Esophagus muscularis mucosa (tissue), 4 donors: ENCODE measurements at regions not wholly inside any gene's neighbourhood (a gene's known extent, or its start where the extent isn't known, plus 50 kb on each side); places are given as distances from the start of the nearest gene placed in this dataset.

ENCODE experiments used
- DNase-seq: peaks from one replicate; pipeline ENCODE4 v3.0.0-alpha.2; 2017; ENCODE audit errors: extremely low spot score
- H3K27ac ChIP-seq, 4 donors: fragments of 200-600 bp; sonication (generic); replicated peaks in 1 of 4; 1 replicate in 3 of 4; 2 replicates in 1 of 4; pipeline ENCODE4 v1.5.1; 2016 to 2019; ENCODE audit warnings: mild to moderate bottlenecking in 1 of 4
- H3K27me3 ChIP-seq, 4 donors: fragments of 200-600 bp; sonication (generic); one replicate each; pipeline versions ENCODE4 v1.5.1 to v1.6.0; 2016 to 2019
- H3K36me3 ChIP-seq, 4 donors: fragments of 200-600 bp; sonication (generic); one replicate each; pipeline ENCODE4 v1.5.1; 2016 to 2019
- H3K4me1 ChIP-seq, 4 donors: fragments of 200-600 bp; sonication (generic); one replicate each; pipeline ENCODE4 v1.5.1; 2016 to 2019
- H3K4me3 ChIP-seq, 4 donors: fragments of 200-600 bp; sonication (generic); 1 replicate in 2 of 4; 2 replicates in 2 of 4; pipeline ENCODE4 v1.5.1; 2016 to 2019; ENCODE audit warnings: mild to moderate bottlenecking in 4 of 4, moderate library complexity in 1 of 4
- H3K9me3 ChIP-seq, 4 donors: fragments of 200-600 bp; sonication (generic); 1 replicate in 3 of 4; 2 replicates in 1 of 4; pipeline ENCODE4 v1.5.1; 2016 to 2019
- EP300 ChIP-seq: sonication (generic); formaldehyde crosslinking; IDR thresholded peaks from one replicate; pipeline ENCODE4 v1.6.1; 2017; ENCODE audit warnings: antibody characterized with exemption
- POLR2A ChIP-seq: fragments of 450-650 bp; IDR thresholded peaks from one replicate; pipeline ENCODE4 v1.6.1; 2017; ENCODE audit warnings: antibody characterized with exemption, moderate library complexity, mild to moderate bottlenecking, low read depth
- POLR2AphosphoS5 ChIP-seq, 2 donors: sonication (generic); formaldehyde crosslinking; IDR thresholded peaks; one replicate each; pipeline ENCODE4 v1.6.1; 2017; ENCODE audit warnings: antibody characterized with exemption in 2 of 2
- WGBS: methylation state at CpG from one replicate; pipeline ENCODE4 v1.1.5; 2018; 5-methylcytosine and 5-hydroxymethylcytosine counted together
- intact Hi-C: fragments of 100-400 bp; cut with DNase I; formaldehyde crosslinking; loops from one replicate; pipeline ENCODE4 v1.15.1; 2023
- TF ChIP-seq, protein P1 (sequence below), 3 experiments: fragments of 200-600 bp in 2 of 3; fragments of 450-650 bp in 1 of 3; sonication (generic) in 2 of 3; IDR thresholded peaks; one replicate each; pipeline ENCODE4 v1.5.1; 2017 to 2019; ENCODE audit warnings: antibody characterized with exemption in 3 of 3, mild to moderate bottlenecking in 2 of 3, moderate library complexity in 1 of 3

DNA sequence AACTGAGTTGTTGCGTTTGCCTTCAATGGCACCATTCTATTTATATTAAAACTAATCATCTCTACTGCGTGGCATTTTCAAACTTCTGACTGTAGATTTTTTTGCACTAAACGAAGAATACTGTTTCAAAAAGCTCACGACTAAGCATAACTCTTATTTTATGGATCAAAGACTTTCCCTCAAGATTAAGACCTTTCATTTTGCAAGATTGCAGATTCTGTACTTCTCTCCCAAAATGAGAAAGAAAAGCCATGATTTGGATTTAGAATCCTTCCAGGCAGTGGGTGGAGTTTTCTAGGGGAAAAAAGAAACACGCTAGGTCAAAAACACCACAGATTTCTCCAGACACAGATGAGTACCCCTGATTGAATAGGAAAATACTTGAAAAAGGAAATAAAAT lies 617.2 kb upstream of the NR2F2 start:
- no peak for DNase-seq
- intact Hi-C loops = no loop called here
- Histone ChIP-seq H3K4me1 (peaks cover 1 to 27% (median 21%) of the 10 kb centered on the region in 4 donors), H3K27me3 (no peaks in the 10 kb centered on the region), H3K4me3 (no peak overlapping the region), H3K36me3 (no peaks in the 10 kb centered on the region), H3K27ac (peak overlapping the region in 1 of 4 donors; percentile 20), H3K9me3 (no peaks in the 10 kb centered on the region)
- WGBS = 50% methylated on average over 5 of the region's 5 CpGs
- TF ChIP-seq POLR2A (no peak), POLR2AphosphoS5 (IDR thresholded peaks at IDR 0.05) (no peak), EP300 (no peak)

DNA sequence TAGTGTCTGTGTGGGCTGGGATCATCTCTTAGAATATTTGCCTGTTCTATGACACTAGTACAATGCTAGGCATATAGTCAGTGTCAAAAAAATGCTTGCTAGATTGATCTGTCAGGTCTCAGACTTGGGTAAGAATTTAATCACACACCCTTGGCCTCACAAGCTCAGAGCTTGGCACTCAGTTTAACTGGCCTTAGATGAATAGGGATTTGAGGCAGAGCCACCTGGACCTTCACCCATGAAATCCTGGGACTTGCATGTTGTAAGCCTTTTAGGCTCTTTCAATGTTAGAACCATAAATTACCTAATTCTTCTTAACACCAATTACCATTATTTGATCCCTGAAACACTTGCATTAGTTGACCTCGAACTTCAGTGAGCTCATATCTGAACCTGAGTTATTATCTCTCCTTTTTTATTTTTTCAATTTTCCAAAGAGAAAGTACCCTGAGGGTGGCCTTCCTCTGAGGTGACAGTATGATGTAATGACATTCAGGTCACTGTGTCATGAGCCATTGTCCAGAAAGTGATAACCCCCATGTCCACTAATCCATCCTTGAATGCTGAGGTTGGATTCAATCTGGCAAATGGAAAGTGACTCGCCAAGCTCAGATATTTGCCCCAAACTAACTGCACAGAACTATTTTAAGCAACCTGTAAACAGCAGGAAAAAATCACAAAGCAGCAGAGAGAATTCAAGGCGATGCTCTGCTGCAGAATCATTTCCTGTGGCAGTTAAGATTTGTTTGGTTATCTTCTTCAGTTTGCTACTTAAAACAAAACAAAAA lies 615.2 kb upstream of the NR2F2 start:
- Histone ChIP-seq H3K4me1 (peaks cover 5 to 35% (median 27%) of the 10 kb centered on the region in 4 donors), H3K27me3 (no peaks in the 10 kb centered on the region), H3K27ac (no peak overlapping the region), H3K4me3 (no peak overlapping the region), H3K9me3 (no peaks in the 10 kb centered on the region), H3K36me3 (no peaks in the 10 kb centered on the region)
- intact Hi-C loops = no loop called here
- TF ChIP-seq EP300 (no peak), POLR2AphosphoS5 (IDR thresholded peaks at IDR 0.05) (no peak), POLR2A (no peak)
- TF ChIP-seq, protein P1, sequence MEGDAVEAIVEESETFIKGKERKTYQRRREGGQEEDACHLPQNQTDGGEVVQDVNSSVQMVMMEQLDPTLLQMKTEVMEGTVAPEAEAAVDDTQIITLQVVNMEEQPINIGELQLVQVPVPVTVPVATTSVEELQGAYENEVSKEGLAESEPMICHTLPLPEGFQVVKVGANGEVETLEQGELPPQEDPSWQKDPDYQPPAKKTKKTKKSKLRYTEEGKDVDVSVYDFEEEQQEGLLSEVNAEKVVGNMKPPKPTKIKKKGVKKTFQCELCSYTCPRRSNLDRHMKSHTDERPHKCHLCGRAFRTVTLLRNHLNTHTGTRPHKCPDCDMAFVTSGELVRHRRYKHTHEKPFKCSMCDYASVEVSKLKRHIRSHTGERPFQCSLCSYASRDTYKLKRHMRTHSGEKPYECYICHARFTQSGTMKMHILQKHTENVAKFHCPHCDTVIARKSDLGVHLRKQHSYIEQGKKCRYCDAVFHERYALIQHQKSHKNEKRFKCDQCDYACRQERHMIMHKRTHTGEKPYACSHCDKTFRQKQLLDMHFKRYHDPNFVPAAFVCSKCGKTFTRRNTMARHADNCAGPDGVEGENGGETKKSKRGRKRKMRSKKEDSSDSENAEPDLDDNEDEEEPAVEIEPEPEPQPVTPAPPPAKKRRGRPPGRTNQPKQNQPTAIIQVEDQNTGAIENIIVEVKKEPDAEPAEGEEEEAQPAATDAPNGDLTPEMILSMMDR (IDR thresholded peaks at IDR 0.05) = no peak
- DNase-seq = no peak
- 61% methylated on average over 3 of the region's 3 CpGs for WGBS

DNA sequence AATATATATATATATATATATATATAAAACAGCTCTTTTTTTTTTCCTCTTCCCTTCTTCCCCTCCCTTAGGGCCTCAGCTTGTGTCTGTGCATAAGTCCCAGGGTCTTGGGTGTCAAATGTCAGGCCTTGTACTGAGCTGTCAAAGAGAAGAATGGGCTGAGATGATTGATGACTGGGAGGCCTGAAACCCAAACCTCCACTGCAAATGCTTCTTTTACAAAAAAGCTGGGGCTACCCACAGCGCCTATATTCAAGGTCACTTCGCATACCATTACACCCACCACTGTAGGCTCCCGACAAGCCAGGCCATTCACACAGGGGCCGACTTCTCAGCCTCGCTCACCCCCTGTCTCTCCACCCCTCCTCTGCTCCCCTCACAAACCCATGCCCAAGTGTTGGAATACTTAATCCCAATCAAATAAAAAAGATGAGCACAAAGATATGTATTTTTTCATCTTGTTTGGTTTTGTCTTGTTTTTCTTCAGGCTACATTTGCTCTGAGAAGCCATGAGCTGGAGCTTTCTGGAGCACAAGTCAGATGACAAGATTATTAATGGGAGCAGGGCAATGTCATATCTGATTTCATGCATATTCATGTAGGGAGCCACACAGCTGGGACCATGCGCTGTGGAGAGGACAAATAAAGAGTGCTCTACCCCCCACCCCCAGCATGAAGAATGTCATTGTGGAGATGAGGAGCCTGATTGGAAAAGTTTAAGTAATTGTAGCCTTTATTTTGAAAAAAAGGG lies 614.4 kb upstream of the NR2F2 start:
- 95% methylated on average over 6 of the region's 6 CpGs for WGBS
- Histone ChIP-seq H3K36me3 (no peaks in the 10 kb centered on the region), H3K4me1 (peaks cover 5 to 35% (median 27%) of the 10 kb centered on the region in 4 donors), H3K27ac (no peak overlapping the region), H3K27me3 (no peaks in the 10 kb centered on the region), H3K4me3 (no peak overlapping the region), H3K9me3 (no peaks in the 10 kb centered on the region)
- intact Hi-C loops = no loop called here
- DNase-seq = no peak
- TF ChIP-seq EP300 (no peak), POLR2AphosphoS5 (IDR thresholded peaks at IDR 0.05) (no peak), POLR2A (no peak)
- TF ChIP-seq, protein P1 (IDR thresholded peaks at IDR 0.05) = no peak

DNA sequence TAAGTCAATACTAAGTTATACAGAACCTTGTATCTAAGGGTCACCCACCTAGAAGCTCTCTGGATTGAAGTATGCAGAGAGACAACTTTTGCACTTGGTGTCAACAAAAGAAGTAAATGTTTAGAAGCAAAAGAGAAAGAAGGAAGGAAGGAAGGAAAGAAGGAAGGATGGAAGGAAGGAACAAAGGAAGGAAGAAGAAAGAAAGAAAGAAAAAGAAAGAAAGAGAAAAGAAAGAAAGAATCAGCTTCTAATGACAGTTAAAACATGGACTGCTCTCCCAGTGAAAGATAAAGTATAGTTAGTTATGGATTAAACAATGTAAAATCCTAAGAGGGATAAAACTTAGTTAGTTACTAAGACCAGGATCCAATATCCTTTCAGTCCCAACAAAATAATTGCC lies 613.8 kb upstream of the NR2F2 start:
- no peaks in the 10 kb centered on the region for H3K9me3 ChIP-seq
- H3K27ac ChIP-seq = no peak overlapping the region
- DNase-seq = no peak
- no peaks in the 10 kb centered on the region for H3K27me3 ChIP-seq
- TF ChIP-seq POLR2A (no peak), POLR2AphosphoS5 (IDR thresholded peaks at IDR 0.05) (no peak), EP300 (no peak)
- TF ChIP-seq, protein P1 (IDR thresholded peaks at IDR 0.05) = no peak
- H3K4me3 ChIP-seq = no peak overlapping the region
- no peaks in the 10 kb centered on the region for H3K36me3 ChIP-seq
- peaks cover 5 to 35% (median 27%) of the 10 kb centered on the region in 4 donors for H3K4me1 ChIP-seq
- intact Hi-C loops = no loop called here

DNA sequence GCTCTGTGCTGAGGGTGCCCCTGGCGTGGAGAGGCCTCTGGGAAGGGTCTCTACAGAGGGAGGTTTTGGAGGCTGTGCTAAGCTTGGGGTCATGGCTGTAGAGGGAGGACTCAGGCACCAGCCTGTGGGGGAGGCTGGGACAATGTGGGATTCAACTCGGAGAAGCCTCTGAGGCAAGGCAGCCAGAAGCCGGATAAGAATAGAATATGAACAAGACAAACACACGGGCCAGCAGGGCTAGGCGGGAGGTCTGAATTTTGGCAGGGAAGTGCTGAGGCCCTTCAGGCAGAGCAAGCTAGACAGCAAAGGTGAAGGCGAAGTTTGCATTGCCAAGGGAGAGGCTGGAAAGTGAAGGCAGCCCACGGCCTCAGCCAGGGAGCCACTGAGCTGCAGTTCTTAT lies 612.1 kb upstream of the NR2F2 start:
- Histone ChIP-seq H3K4me3 (no peak overlapping the region), H3K4me1 (peaks cover 5 to 29% (median 16%) of the 10 kb centered on the region in 4 donors), H3K9me3 (no peaks in the 10 kb centered on the region), H3K27ac (peak overlapping the region in 3 of 4 donors; percentile 16 to 50 (median 34)), H3K36me3 (no peaks in the 10 kb centered on the region), H3K27me3 (no peaks in the 10 kb centered on the region)
- TF ChIP-seq POLR2A (no peak), POLR2AphosphoS5 (IDR thresholded peaks at IDR 0.05) (no peak), EP300 (no peak)
- TF ChIP-seq, protein P1 (IDR thresholded peaks at IDR 0.05) = no peak
- WGBS = 21% methylated on average over 7 of the region's 7 CpGs
- intact Hi-C loops = no loop called here
- no peak for DNase-seq
